ENCODE measurements at regions not wholly inside any gene's neighbourhood (a gene's known extent, or its start where the extent isn't known, plus 50 kb on each side); places are given as distances from the start of the nearest gene placed in this dataset.

DNA sequence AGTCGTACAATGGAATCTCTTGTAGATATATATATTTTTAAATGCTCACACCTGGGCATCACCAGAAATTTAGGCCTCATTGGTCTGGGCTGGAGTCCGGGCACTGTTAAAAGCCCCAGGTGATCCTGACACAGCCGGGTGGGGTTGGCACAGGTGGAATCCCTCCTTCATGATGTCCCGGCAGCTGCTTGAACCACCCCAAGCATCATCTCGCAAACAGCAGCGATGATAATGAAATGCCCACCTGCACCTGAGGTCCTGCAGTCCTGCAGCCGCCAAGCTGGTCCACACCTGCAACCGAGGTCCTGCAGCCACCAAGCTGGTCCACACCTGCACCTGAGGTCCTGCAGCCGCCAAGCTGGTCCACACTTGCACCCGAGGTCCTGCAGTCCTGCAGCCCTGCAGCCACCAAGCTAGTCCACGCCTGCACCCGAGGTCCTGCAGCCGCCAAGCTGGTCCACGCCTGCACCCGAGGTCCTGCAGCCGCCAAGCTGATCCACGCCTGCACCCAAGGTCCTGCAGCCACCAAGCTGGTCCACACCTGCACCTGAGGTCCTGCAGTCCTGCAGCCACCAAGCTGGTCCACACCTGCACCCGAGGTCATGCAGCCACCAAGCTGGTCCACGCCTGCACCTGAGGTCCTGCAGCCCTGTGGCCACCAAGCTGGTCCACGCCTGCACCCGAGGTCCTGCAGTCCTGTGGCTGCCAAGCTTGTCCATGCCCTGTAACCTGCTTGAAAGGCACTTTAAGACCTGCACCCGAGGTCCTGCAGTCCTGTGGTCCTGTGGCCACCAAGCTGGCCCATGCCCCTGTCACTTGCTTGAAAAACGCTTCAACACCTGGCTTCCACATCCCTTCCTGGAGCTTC lies 261.2 kb downstream of the DLL1 start:
- no peak overlapping the region for H3K27ac ChIP-seq
- DNase-seq (ENCODE audit: low read depth, low spot score): no peak

DNA sequence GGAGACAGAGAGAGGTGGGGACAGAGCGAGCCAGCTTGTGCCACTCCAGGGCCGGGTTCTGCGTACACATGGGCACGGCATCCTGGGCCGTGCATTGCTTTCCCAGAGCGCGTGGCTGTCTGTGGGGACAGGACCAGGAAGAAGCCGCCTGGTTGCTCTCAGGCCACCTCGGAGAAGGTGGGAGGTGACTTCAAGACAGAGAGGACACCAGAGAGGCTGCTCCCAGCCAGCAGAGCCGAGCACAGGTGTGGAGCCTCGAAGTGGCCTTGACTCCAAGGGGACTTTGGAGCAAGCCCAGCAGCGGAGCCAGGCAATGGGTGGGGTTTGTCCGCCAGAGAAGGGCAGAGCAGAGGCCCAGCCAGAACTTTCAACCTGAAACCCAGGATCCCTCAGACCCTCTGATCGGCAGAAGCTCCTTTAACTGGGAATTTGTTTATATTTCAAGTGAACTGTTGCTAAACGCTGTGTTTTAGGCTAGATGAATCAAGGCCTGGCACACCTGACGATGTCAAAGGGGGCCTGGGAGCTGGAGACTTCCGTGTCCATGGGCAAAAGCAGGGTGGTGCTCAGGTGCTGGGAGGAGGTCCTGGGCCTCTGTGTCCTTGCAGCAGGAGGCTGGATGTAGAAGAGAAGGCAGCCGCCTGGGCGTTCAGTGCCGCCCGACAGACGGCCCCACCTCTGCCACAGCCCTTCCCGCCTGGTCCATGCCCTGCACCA lies 262.1 kb downstream of the DLL1 start:
- DNase-seq (ENCODE audit: low read depth, low spot score): no peak
- no peak overlapping the region for H3K27ac ChIP-seq

DNA sequence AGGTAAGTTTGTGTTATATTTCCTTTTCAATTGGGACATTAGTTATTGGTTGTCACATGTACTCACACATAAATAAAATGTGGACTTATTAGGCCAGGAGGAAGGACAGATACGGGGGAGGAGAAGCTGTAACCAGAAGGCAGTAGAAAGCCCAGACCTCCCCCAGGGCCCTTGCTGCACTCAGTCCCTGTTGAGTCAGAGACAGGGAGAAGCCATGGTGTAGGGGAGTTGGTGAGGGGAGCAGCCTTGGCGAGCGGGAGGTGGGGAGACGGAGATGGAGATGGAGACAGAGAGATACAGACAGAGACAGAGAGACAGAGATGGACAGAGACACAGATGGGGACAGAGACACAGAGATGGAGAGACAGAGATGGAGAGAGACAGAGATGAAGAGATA lies 263.2 kb downstream of the DLL1 start:
- no peak for DNase-seq (ENCODE audit: low read depth, low spot score)

DNA sequence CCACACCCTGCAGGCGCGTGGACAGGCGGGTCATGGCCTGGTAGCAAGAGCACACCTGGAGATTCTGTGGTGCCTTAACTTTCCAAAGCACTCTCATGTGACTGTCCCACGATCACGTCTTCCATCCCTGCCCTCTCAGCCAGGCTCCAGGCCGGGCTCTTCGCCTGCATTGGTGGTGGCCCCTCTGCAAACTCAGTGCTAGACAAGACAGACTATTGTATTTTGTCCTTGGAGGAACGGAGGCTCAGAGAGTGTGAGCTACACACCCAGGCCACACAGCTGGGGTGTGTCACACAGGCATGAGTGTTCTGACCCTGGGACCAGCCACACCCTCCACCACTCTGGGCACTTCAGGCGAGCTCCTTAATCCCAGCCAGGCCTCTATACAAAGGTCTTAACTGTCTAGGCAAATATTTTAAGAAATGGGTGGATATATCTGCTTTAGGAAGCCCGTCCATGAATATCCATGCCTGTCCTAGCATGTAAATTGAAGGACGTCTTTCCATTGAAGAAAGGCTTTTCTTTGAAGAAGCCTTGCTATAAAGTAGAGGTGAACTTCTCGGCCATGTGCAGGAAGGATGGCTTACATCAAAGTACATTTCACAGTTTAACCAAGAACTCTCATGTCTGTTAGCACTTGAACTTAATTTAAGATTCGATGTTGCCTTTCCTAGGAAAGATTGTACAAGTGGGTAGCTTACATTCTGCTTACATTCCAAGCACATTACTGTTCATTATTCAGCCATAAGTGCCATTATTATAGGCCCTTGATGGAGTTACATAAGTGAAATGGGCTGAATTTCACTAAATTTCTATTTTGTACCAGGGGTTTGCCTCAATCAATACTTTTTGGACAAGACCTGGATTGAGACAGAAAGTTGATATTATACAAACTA lies 263.9 kb downstream of the DLL1 start:
- H3K27ac ChIP-seq: peak overlapping the region; percentile 74
- DNase-seq (ENCODE audit: low read depth, low spot score): no peak

More for the DNA sequence above, 263.2 kb downstream of the DLL1 start:
- H3K27ac ChIP-seq: peak overlapping the region; percentile 74

DNA sequence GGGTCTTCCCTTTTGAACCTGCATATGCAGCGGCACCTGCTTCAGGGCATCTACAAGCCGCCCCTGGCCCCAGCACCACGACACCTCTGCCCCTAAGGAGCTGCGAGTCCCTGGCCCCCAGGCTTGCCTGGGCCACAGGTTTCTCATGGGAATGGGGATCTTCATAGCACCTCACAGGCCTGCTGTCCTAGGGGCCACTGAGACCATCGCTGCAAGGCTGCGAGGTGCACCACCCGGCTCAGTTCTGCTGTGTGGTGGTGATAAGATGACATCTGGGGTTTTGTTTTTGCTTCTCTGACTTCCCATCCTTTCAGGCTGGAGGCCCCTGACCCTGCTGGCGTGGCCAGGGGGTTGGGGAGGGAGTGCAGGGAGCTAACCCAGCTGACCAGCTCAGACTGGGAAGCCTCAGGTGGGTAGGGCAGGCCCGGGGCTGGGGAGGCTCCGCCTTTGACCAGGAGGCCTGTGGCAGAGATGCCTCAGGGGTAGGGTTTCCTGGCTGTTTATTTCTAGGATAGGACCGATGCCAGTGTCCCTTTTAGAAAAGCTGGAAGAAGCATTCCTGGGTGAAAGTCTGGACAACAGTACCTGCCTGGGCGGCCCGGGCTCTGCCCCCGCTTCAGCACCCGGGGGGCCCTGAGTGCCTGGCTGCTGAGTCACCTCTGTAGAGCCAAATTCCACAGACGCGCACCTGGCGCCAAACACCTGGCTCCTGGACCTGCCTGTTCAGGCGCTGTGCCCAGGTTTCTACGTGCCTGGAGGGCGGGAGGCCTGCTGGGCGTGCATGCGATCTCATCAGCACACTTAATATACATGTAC lies 264.7 kb downstream of the DLL1 start:
- peak overlapping the region; percentile 74 for H3K27ac ChIP-seq
- DNase-seq (ENCODE audit: low read depth, low spot score): peak; percentile 64

DNA sequence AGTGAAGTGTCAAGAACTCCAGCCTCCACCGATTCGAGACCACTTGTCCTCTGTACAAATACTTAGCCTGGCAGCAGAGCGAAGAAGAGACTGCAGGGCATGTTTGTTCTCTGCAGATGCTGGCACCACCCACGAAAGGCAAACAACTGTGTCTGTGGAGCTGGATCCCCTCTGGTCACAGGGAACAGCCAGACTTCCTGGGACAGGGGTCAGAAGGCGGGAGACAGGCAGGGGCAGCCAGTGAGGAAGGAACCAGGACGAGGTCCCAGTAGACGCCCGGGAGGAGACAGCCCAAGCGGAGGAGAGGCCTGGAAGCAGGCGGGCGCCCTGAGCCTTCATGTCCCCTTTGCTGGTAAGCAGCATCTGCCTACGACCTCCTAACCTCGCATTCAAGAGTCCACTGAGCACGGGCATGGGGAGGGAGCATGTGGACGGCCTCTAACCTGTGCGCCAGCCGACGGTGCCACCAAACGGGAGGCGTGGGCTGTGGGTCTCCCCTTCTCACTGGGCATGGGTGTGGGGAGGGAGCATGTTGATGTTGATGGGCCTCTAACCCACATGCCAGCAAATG lies 265.5 kb downstream of the DLL1 start:
- no peak overlapping the region for H3K27ac ChIP-seq
- DNase-seq (ENCODE audit: low read depth, low spot score): no peak

DNA sequence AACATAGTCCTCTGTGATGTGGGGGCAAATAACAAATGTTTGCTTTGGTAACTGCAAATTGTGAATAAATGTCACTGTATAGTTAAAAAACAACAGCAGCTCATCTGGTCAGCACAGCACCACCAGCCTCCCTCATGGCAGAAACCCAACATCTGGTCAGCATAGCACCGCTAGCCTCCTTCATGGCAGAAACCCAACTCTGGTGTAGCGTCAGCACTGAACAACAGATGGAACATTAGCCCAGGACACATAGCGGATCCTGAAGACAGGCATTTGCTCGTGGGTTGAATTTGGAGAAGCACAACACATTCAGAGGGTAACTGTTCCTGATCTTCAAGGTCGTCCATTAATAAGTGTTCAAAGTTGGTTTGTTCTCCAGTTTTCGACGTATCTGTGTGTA lies 265.9 kb downstream of the DLL1 start:
- H3K27ac ChIP-seq: no peak overlapping the region
- DNase-seq (ENCODE audit: low read depth, low spot score): no peak

DNA sequence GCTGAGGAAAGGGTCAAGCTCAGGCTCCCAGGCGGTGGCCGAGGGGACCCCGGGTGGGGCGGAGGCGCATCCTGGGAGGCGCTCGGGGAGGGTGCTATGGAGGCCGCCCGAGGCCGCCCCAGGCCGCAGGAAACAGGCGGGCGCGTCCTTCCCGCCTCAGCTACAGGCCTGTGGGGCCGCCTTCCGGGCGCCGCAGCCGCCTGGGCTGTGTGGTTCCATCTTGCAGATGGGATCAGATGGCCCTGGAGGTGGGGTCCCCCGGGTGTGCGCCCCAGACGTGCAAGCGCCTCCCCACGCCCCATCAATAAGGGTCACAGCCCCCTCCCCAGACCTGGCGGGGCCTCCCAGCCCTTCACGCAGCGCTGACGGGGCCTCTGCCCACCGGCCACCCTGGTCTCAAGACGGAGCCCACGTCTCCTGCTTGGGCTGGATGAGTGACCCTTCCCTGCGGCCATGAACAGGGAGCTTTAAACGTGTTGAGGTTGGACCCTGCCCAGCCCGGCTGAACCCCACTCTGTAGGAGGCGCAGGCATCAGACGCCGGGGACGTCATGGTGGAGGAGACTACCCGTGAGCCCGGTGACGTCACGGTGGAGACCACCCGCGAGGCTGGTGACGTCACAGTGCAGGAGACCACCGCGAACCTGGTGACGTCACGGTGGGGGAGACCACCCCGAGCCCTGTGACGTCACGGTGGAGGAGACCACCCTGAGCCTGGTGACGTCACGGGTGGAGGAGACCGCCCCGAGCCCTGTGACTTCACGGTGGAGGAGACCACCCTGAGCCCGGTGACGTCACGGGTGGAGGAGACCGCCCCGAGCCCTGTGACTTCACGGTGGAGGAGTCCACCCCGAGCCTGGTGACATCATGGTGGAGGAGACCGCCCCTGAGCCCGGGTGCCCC lies 267.0 kb downstream of the DLL1 start:
- H3K27ac ChIP-seq: no peak overlapping the region
- DNase-seq (ENCODE audit: low read depth, low spot score): no peak

DNA sequence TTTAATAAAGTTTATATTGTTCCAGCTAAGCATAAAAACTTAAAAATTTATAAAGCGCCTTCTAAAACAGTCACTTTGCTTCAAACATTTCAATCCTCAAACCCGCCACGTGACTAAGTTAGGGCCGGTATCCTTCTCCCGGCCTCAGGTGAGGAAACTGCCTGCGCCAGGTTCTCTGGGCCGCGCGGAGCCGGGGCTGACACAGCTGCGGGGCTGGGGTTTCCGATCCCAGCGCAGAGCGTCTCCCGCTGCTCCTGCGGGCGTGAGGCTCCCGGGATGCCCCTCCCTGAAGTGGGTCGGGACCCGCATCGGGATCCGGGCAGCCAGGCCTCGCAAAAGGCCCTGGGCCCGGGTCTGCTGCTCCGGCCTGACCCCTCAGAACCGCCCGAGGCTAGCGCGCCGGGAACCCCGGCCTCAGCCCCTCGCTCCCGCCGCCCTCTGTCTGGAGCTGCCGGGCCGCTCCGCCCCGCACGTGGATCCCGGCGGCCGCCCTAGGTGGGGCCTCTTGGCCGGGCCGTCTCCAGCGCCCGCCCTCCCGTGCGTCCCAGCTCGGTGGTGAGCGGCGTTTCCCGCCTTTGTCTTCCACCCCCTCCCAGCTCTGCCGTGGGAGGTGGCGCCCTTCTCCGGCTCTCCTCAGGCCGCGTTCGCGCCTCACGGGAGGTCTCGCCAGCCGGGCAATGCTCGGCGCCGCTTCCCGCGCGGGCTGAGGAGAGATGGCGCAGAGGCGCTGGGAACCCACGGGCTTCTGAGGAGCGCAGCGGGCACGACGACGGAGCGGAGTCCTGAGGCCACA lies 267.9 kb downstream of the DLL1 start:
- H3K27ac ChIP-seq: no peak overlapping the region
- DNase-seq (ENCODE audit: low read depth, low spot score): no peak

DNA sequence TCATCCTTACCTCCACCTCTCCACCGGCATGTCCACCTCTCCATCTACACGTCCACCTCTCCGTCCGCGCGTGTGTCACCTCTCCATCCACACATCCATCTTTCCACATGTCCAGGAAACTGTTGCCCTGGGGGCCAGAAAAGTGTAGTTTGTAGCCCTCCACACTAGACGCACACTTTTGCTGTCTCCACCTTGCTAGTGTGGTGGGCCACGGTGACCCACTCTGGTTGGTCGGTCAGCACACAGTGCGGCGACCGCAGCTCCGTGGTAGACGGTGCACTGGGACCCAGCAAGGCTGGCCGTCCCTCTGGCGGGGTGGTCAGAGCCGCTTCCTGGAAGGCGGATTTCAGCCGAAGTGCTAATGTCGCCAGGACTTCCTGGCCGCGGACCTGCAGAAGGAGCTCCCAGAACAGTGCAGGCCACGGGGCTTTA lies 268.6 kb downstream of the DLL1 start:
- no peak for DNase-seq (ENCODE audit: low read depth, low spot score)
- no peak overlapping the region for H3K27ac ChIP-seq

DNA sequence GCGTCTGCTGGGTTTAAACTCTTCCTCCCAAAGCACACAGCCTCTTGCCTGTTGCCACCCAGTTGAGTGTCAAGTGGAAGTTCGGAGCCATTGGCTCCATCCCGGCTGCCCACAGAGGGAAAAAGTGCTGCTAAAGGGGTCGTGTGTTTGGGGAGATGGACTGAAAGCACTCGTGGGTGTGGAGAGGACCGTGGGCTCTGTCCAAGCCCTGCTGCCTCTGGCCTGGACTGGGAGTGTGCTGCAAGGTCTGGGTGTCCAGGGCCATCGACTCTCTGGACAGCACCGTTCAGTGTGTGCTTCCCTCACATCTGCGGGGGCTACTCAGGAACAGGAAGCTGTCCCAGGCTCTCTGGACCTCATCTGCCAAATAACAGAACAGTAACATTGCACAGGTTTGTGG lies 269.3 kb downstream of the DLL1 start:
- H3K27ac ChIP-seq: no peak overlapping the region
- DNase-seq (ENCODE audit: low read depth, low spot score): no peak

DNA sequence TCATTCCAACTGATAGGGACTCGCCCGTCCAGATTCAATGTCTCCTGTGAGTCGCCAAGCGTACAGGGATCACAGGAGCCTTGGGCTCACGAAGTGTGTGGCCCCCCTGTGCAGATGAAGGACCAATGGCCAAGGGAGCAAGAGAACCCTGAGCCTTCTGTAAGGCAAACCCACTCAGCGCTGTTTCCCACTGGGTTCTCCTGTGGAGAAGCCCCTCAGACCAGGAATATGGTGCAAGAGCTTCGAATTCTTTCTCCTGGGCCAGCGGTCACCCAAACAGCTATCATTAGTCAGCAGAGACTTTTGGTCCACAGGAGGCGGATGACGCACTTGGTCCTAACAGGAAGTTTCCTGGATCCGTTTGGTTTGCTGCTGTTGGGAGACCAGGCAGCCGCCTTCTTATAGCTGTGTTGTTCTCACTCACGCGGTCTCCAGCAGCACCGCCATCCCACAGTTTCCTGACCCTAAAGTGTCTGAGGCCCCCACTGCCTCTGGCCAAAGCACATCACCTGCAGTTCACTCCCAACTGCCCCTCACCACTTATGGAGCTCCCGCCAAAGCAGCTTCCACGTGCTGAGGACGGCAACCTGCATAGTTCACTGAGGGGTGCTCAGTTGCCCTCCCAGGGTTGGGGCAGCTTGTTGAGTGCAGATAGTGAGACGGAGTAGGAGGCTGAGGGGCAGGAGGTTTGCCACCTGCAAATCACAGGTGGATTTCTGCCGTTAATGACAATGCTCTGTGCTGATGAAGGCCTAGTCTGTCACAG lies 268.6 kb downstream of the ERMARD start:
- H3K27ac ChIP-seq: no peak overlapping the region
- no peak for DNase-seq (ENCODE audit: low read depth, low spot score)

DNA sequence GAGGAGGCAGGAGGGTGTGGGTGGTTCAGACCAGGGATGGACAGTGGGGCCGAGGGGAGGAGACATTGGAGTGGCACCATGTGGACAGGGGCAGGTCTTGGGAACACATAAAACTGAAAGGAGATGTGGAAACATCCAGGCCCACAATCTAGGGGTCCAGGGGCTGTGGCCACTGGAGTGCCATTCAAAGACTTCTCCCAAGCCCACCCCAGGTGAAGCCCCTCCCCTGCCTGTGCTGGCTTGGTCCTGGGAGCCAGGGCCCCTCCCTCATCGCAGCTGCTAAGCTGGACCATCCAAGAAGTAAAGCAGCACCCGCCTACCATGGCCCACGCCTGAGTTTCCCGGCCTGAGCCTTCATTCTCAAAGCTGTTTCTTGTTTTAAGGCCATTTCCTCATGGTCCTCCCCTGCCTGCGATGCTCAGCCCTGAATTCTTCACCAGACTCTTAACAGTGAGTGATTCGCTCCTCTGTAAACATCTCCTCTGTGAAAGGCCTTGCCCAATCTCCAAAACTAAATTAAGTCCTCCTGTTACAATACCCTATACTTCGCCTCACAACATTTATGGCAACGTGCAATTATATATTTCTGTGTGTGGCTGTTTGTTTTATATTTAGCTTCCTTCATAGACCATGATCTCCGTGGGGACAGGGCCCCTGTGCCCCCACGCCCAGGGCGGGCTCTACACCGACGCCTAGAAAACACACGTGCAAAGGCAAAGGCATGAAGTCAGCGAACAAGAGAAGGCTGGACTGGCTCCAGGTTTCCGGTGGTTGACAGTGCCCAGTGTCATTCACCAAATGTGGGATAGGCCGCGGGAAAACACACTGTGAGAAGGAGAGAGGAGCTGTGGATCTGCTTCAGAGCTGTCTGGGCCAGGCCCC lies 267.8 kb downstream of the ERMARD start:
- DNase-seq (ENCODE audit: low read depth, low spot score): no peak
- no peak overlapping the region for H3K27ac ChIP-seq

DNA sequence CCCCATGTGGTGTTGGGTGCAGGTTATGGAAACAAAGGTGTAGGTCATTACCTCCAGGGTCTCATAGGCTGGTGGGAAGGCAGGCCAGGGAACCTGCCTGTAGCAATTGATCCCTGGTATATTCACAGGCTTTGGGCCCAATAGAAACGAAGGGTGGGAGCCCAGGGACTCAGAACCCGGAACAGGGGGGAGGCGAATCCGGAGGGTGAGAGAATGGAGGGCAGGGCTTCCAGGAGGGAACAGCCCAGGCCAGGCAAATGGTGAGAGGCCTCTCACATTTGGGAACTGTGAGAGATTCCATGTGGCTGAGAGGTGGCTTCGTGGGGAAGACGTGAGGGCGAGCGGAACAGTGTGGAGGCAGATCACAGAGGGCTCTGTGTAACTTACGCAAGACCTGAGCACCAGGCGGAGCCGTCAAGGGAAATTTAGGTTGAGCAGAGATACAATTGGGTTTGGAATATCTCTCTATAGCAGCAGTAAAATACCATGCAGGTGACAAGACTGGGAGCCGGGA lies 267.1 kb downstream of the ERMARD start:
- no peak overlapping the region for H3K27ac ChIP-seq
- DNase-seq (ENCODE audit: low read depth, low spot score): no peak

DNA sequence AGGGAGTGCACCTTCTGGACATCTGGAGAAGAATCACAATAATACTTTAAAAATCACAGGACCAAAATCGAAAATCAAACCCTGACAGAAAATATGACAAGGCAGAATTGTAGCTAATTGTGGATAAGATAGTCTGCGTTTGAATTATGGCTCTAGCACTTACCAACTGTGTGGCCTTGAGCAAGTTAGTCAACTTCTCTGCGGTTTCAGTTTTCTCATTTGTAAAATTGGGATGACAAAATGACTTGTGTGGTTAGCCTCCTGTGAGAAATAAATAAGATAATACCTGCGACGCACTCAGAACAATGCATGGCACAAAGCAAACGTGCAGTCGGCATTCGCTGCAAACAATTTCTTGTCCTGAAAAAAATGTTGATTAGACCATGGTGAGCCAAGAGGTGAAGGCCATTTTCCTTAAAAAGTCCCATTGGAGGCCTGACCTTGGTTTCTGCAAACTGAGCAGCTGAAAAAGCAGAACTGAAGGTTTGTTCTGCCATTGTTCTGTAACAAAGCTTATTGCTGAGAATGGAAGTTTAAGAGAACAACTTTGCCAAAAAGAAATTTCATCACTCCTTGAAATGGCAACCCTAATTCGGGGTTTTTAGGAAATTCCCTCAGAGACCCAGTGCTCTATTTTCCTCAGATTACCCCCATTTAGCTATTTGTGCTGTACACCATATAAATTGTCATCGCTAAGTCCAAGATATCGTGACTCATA lies 266.3 kb downstream of the ERMARD start:
- no peak overlapping the region for H3K27ac ChIP-seq
- DNase-seq (ENCODE audit: low read depth, low spot score): no peak
